ENCODE measurements at regions not wholly inside any gene's neighbourhood (a gene's known extent, or its start where the extent isn't known, plus 50 kb on each side); places are given as distances from the start of the nearest gene placed in this dataset.

- TF ChIP-seq REST (IDR thresholded peaks at IDR 0.05; ENCODE audit: unreplicated experiment) (no peak), STAT1 (IDR thresholded peaks at IDR 0.05; ENCODE audit: unreplicated experiment) (no peak), CTCF (conservative IDR thresholded peaks at IDR 0.05; ENCODE audit: low read depth in 2 of 2) (no peak), NANOG (IDR thresholded peaks at IDR 0.05; ENCODE audit: borderline replicate concordance) (no peak), CREB1 (CRISPR knock-in tag; IDR thresholded peaks at IDR 0.05; ENCODE audit: low read depth) (no peak), POLR2AphosphoS5 (IDR thresholded peaks at IDR 0.05; ENCODE audit: low read depth) (no peak), ZNF331 (CRISPR knock-in tag; IDR thresholded peaks at IDR 0.05; ENCODE audit: low read depth) (no peak), JUNB (IDR thresholded peaks at IDR 0.05; ENCODE audit: unreplicated experiment) (no peak), ZNF114 (CRISPR knock-in tag; IDR thresholded peaks at IDR 0.05) (no peak)
Observed at GRCh38 chr5:69019668-69020375, 74.0 kb upstream of the SLC30A5 start (continued).

- H3K27ac ChIP-seq (ENCODE audit: low read depth), result no peak overlapping the region
- no peaks in the 10 kb centered on the region for H3K9me2 ChIP-seq (ENCODE audit: insufficient read depth)
- H3K79me2 ChIP-seq (replicated peaks; ENCODE audit: insufficient read depth), result no peaks in the 10 kb centered on the region
- peak overlapping the region; percentile 79; the same call in 1 of the 2 replicates for H2AFZ ChIP-seq
- ATAC-seq (peak; percentile 83), DNase-seq (ENCODE audit: low spot score) (peak; percentile 82)
- H3K4me3 ChIP-seq, result no peak overlapping the region
- H3F3A ChIP-seq (replicated peaks; ENCODE audit: low read depth), result no peaks in the 10 kb centered on the region
- Mint-ChIP-seq H3K4me3 (no peak overlapping the region), H3K36me3 (ENCODE audit: low read depth) (no peaks in the 10 kb centered on the region), H3K4me1 (no peaks in the 10 kb centered on the region; the same call in 2 of the 3 replicates), H3K9me3 (no peaks in the 10 kb centered on the region; the same call in 2 of the 3 replicates), H3K27me3 (ENCODE audit: insufficient read depth, low read depth, poor library complexity) (peaks cover 2% of the 10 kb centered on the region), H3K27ac (no peak overlapping the region)
- no peaks in the 10 kb centered on the region for H4K20me1 ChIP-seq (replicated peaks; ENCODE audit: insufficient read depth)
- no peaks in the 10 kb centered on the region for H3K27me3 ChIP-seq (ENCODE audit: insufficient read depth)
- no peaks in the 10 kb centered on the region for H3K4me1 ChIP-seq (ENCODE audit: insufficient read depth)
- TF ChIP-seq REST (IDR thresholded peaks at IDR 0.05; ENCODE audit: unreplicated experiment), result no peak
- peak; percentile 88 to 95 for TF ChIP-seq CTCF (conservative IDR thresholded peaks at IDR 0.05; ENCODE audit: low read depth in 2 of 2)
- TF ChIP-seq NANOG (IDR thresholded peaks at IDR 0.05; ENCODE audit: borderline replicate concordance), result no peak
- no peak overlapping the region for H3K4me2 ChIP-seq
- H3K36me3 ChIP-seq (ENCODE audit: insufficient read depth), result no peaks in the 10 kb centered on the region
Observed at GRCh38 chr5:69024241-69024651, 69.6 kb upstream of the SLC30A5 start.

Measured in GM23338 (cell line).